K562 (cell line): ENCODE measurements at regions not wholly inside any gene's neighbourhood (a gene's known extent, or its start where the extent isn't known, plus 50 kb on each side); places are given as distances from the start of the nearest gene placed in this dataset.

Source experiments
- ATAC-seq: fragments of 200-7000 bp; cut with Tn5 transposase; 3 replicates; pipeline ENCODE4 v1.9.1; 2020; ENCODE audit warnings: moderate library complexity
- BruUV-seq: library from RNA; stranded (reverse); fragments of 400-500 nt; replicated peaks from 2 replicates; lab custom pipeline; 2021; lab: Mats Ljungman, UMichigan
- CTCF ChIA-PET: fragments of 300-600 bp; formaldehyde crosslinking; extraction: SDS; loops from one replicate; lab custom pipeline; 2021; ENCODE audit warnings: low intra/inter-chr PET ratio; lab: Yijun Ruan, JAX
- POLR2A ChIA-PET: fragments of 300-600, 350-650 bp; sonication (Branson Sonifier 250); formaldehyde crosslinking; extraction: SDS; loops from one replicate; lab custom pipeline; 2021; ENCODE audit warnings: antibody characterized with exemption, inconsistent platforms; lab: Yijun Ruan, JAX
- DNase-seq, 4 experiments: peaks; one replicate each; pipeline versions ENCODE4 v3.0.0 to v3.0.0-alpha.2; 2011 to 2018; ENCODE audit warnings: low spot score in 3 of 4, mixed read lengths in 3 of 4; ENCODE audit errors: extremely low read depth in 1 of 4
- FAIRE-seq: peaks from 2 replicates; lab custom pipeline; 2011; peaks lifted over from hg19 to GRCh38; lab: Jason Lieb, UNC
- H2AFZ ChIP-seq: 2 replicates; pipeline ENCODE4 v1.6.0; 2011; ENCODE audit warnings: low read depth, low read length, control low read depth, inconsistent platforms
- H3K27ac ChIP-seq: fragments of 200-600 bp; 3 replicates; pipeline ENCODE4 v1.8.0; 2011; ENCODE audit warnings: low read depth, mild to moderate bottlenecking, control low read depth, inconsistent platforms, low read length, moderate library complexity, mixed read lengths; ENCODE audit errors: extremely low read depth
- H3K27me3 ChIP-seq, 2 experiments: fragments of 300-600 bp in 1 of 2; 2 replicates in 1 of 2; 3 replicates in 1 of 2; pipeline versions ENCODE4 v1.6.0 to v1.8.0; 2011; ENCODE audit warnings: inconsistent platforms in 2 of 2, low read length in 2 of 2, mild to moderate bottlenecking in 1 of 2, mixed read lengths in 1 of 2, moderate library complexity in 1 of 2; ENCODE audit not compliant: control insufficient read depth in 2 of 2, insufficient read depth in 2 of 2
- H3K36me3 ChIP-seq: fragments of 300-600 bp; 3 replicates; pipeline ENCODE4 v1.8.0; 2011; ENCODE audit warnings: mild to moderate bottlenecking, low read length, inconsistent platforms; ENCODE audit not compliant: control insufficient read depth, insufficient read depth
- H3K4me1 ChIP-seq, 2 experiments: fragments of 200-600 bp in 1 of 2; replicated peaks in 1 of 2; 2 replicates in 1 of 2; 3 replicates in 1 of 2; pipeline versions ENCODE4 v1.5.1 to v1.8.0; 2011; ENCODE audit warnings: inconsistent platforms in 2 of 2, low read length in 2 of 2, mild to moderate bottlenecking in 1 of 2, mixed read lengths in 1 of 2, moderate library complexity in 1 of 2; ENCODE audit not compliant: control insufficient read depth in 2 of 2, insufficient read depth in 2 of 2
- H3K4me2 ChIP-seq: 2 replicates; pipeline ENCODE4 v1.6.1; 2011; ENCODE audit warnings: low read length, control low read depth, inconsistent platforms, mixed read lengths; ENCODE audit not compliant: insufficient read depth
- H3K4me3 ChIP-seq: fragments of 200-600 bp; sonication (generic), shearing (Covaris generic); 2 replicates; pipeline ENCODE4 v1.5.1; 2016; ENCODE audit warnings: control low read depth, inconsistent platforms
- H3K79me2 ChIP-seq: fragments of 200-600 bp; 3 replicates; pipeline ENCODE4 v1.8.0; 2011; ENCODE audit warnings: low read length, inconsistent platforms; ENCODE audit not compliant: control insufficient read depth, insufficient read depth
- H3K9ac ChIP-seq, 2 experiments: 2 replicates each; pipeline versions ENCODE4 v1.6.0 to v1.6.1; 2011; ENCODE audit warnings: low read depth in 2 of 2, low read length in 2 of 2, control low read depth in 1 of 2, inconsistent platforms in 1 of 2, mild to moderate bottlenecking in 1 of 2, mixed read lengths in 1 of 2; ENCODE audit not compliant: insufficient read depth in 1 of 2
- H3K9me1 ChIP-seq: one replicate; pipeline ENCODE4 v1.6.0; 2011; ENCODE audit warnings: inconsistent platforms, mild to moderate bottlenecking, low read length, moderate library complexity; ENCODE audit not compliant: control insufficient read depth, insufficient read depth
- H3K9me3 ChIP-seq: replicated peaks from 2 replicates; pipeline ENCODE4 v1.5.1; 2011; ENCODE audit warnings: low read depth, low read length, inconsistent platforms; ENCODE audit not compliant: control insufficient read depth, insufficient read depth
- H4K20me1 ChIP-seq: replicated peaks from 2 replicates; pipeline ENCODE4 v1.6.1; 2011; ENCODE audit warnings: low read length, inconsistent platforms, mixed read lengths; ENCODE audit not compliant: control insufficient read depth, insufficient read depth
- ATF2 ChIP-seq: sonication (generic); formaldehyde crosslinking; IDR thresholded peaks from 2 replicates; pipeline ENCODE4 v1.8.1; 2022; ENCODE audit warnings: missing genetic modification reagents
- CHD2 ChIP-seq: IDR thresholded peaks from 2 replicates; pipeline ENCODE4 v1.6.1; 2011; ENCODE audit warnings: low read depth, low read length
- EZH2 ChIP-seq: IDR thresholded peaks from 2 replicates; pipeline ENCODE4 v1.6.1; 2012; ENCODE audit warnings: low read depth, mild to moderate bottlenecking, inconsistent platforms, low read length, borderline replicate concordance
- GABPA ChIP-seq: fragments of 200-800 bp; sonication (Bioruptor generic); conservative IDR thresholded peaks from 2 replicates; pipeline ENCODE4 v1.6.1; 2016; ENCODE audit warnings: low read depth, missing genetic modification characterization, missing compliant biosample characterization
- HOMEZ ChIP-seq: fragments of 250-450 bp; sonication (Bioruptor Pico); IDR thresholded peaks from 2 replicates; pipeline ENCODE4 v1.4.0; 2020; ENCODE audit warnings: mild to moderate bottlenecking, moderate library complexity
- MAFK ChIP-seq: IDR thresholded peaks from 2 replicates; pipeline ENCODE4 v1.6.1; 2011; ENCODE audit warnings: low read length, improper control_type of control experiment
- NFE2 ChIP-seq: IDR thresholded peaks from 2 replicates; pipeline ENCODE4 v1.6.1; 2014; ENCODE audit warnings: antibody characterized with exemption, low read depth
- PURB ChIP-seq: sonication (generic); formaldehyde crosslinking; IDR thresholded peaks from 2 replicates; pipeline ENCODE4 v1.9.0; 2021; ENCODE audit warnings: low read depth, mild to moderate bottlenecking, missing genetic modification reagents
- ZBED1 ChIP-seq: IDR thresholded peaks from 2 replicates; pipeline ENCODE4 v1.6.1; 2014
- ZNF133 ChIP-seq: fragments of 250-450 bp; sonication (Bioruptor Pico); IDR thresholded peaks from 2 replicates; pipeline ENCODE4 v1.4.0; 2020; ENCODE audit warnings: mild to moderate bottlenecking
- ZNF41 ChIP-seq: fragments of 250-450 bp; sonication (Bioruptor Pico); conservative IDR thresholded peaks from 2 replicates; pipeline ENCODE4 v1.4.0; 2020; ENCODE audit warnings: mild to moderate bottlenecking
- ZNF586 ChIP-seq: fragments of 450-650 bp; formaldehyde crosslinking; conservative IDR thresholded peaks from 2 replicates; pipeline ENCODE4 v1.4.0; 2020; ENCODE audit warnings: mild to moderate bottlenecking, moderate library complexity
- ZNF830 ChIP-seq: fragments of 250-450 bp; sonication (Bioruptor Pico); IDR thresholded peaks from 2 replicates; pipeline ENCODE4 v1.5.0; 2021; ENCODE audit warnings: mild to moderate bottlenecking
- WGBS: fragments of 100-300 bp; shearing (Covaris generic); methylation state at CpG from one replicate; pipeline ENCODE4 v1.1.6; 2016; ENCODE audit warnings: low coverage, mixed read lengths; ENCODE audit not compliant: insufficient coverage; ENCODE audit errors: missing lambda C conversion rate; 5-methylcytosine and 5-hydroxymethylcytosine counted together
- in situ Hi-C: fragments of 300-500 bp; cut with MboI; formaldehyde crosslinking; loops from 4 replicates; pipeline ENCODE4 v1.15.0; 2018; ENCODE audit warnings: inconsistent platforms, mixed read lengths
- intact Hi-C: fragments of 100-400 bp; cut with micrococcal nuclease; formaldehyde crosslinking; loops from 2 replicates; pipeline ENCODE4 v1.14.2; 2022
- TF ChIP-seq, protein P1 (sequence below): sonication (generic); formaldehyde crosslinking; IDR thresholded peaks from 2 replicates; pipeline ENCODE4 v1.9.0; 2022; ENCODE audit warnings: mild to moderate bottlenecking, missing genetic modification reagents
- TF ChIP-seq, protein P2 (sequence below): IDR thresholded peaks from 2 replicates; pipeline ENCODE4 v1.6.1; 2011; ENCODE audit warnings: borderline replicate concordance, low read depth, mild to moderate bottlenecking, moderate library complexity, low read length; ENCODE audit not compliant: insufficient read depth, poor library complexity, severe bottlenecking
- TF ChIP-seq, protein P3 (sequence below): fragments of 450-650 bp; IDR thresholded peaks from 2 replicates; pipeline ENCODE4 v1.6.1; 2016; ENCODE audit warnings: low read depth, mild to moderate bottlenecking, moderate library complexity

DNA sequence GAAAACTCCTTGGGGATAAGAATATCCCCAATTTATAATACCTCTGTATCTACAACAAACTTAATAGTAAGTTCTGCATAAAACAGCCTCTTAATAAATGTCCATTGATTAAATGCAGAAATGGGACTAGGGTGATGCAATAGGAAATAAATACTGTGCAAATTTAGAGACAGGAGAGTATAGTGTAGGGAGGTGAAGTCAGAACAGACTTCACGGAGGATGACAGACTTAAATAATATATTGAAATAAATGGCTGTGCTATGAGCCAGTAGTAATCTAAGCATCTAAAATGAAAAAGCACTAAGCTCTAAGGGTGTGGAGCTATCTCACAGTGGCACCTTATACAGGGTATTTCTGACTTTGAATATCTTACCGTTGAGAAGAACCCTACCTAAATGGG is 265.3 kb downstream of the GRIN2B start (continued):
- TF ChIP-seq ZBED1 (no peak), ZNF133 (CRISPR knock-in tag) (no peak), CHD2 (no peak)
- TF ChIP-seq, all 486 proteins: peak for 0

DNA sequence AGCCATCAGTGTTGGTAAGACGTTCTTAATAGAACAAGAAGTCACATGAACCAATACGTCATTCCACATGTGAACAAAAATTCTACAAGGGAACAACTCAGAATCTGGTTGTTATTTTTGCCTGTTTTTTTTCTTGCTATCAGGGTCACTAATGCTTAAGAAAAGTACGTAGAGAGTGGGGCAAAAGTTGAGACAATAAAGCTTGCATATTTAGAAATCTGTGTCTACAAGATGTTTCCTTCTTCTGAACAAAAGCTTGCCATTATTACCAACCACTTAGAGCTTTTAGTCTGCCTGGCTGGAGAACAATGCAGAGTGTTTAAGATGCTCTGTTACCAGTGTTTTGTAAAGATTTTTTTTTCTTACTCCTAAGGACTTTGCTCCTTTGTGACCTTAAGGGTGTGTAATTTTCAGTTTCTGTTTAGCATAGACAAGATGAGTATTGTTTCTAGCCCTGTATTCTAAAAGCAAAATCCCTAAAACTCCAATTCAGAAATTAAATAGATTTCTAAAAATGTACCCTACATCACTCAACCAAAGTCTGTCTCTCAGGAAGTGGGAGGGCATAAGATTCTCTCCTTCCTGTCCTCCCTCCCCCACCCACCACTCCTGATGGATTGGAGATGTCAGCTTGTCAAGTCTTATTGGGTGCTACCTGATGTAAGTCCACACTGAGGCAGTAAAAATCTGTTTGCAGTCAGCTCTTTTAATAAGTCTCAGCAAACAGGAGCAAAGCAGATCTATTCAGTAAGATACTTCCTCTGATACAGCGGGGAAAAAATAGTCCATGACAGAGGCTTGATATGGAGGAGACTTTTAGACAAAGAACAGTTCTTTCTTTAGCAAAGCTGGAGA is 267.6 kb downstream of the GRIN2B start:
- no peak overlapping the region for H3K9ac ChIP-seq
- FAIRE-seq, result no peak
- in situ Hi-C loops, result no loop called here
- intact Hi-C loops, result no loop called here
- ChIA-PET CTCF (no interaction called here), POLR2A (no interaction called here)
- H3K27me3 ChIP-seq, result no peaks in the 10 kb centered on the region
- no peak overlapping the region for H3K27ac ChIP-seq
- no peaks in the 10 kb centered on the region for H3K9me1 ChIP-seq
- H3K4me2 ChIP-seq, result no peak overlapping the region
- no peaks in the 10 kb centered on the region for H3K4me1 ChIP-seq
- no peak overlapping the region for H3K4me3 ChIP-seq
- WGBS, result 0% methylated on average over 4 of the region's 4 CpGs
- no peaks in the 10 kb centered on the region for H3K36me3 ChIP-seq
- no peak overlapping the region for H2AFZ ChIP-seq
- H3K79me2 ChIP-seq, result no peaks in the 10 kb centered on the region
- ATAC-seq, result no peak
- no peaks in the 10 kb centered on the region for H3K9me3 ChIP-seq
- BruUV-seq, result no TSS peak
- DNase-seq, result no peak
- no peaks in the 10 kb centered on the region for H4K20me1 ChIP-seq
- TF ChIP-seq ZNF41 (CRISPR knock-in tag), result no peak
- TF ChIP-seq GABPA (tag), result no peak
- TF ChIP-seq NFE2, result no peak
- TF ChIP-seq ATF2 (CRISPR knock-in tag), result no peak
- TF ChIP-seq ZNF586 (CRISPR knock-in tag), result no peak
- no peak for TF ChIP-seq HOMEZ
- TF ChIP-seq, protein P1, sequence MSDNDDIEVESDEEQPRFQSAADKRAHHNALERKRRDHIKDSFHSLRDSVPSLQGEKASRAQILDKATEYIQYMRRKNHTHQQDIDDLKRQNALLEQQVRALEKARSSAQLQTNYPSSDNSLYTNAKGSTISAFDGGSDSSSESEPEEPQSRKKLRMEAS, result no peak
- TF ChIP-seq, protein P2, sequence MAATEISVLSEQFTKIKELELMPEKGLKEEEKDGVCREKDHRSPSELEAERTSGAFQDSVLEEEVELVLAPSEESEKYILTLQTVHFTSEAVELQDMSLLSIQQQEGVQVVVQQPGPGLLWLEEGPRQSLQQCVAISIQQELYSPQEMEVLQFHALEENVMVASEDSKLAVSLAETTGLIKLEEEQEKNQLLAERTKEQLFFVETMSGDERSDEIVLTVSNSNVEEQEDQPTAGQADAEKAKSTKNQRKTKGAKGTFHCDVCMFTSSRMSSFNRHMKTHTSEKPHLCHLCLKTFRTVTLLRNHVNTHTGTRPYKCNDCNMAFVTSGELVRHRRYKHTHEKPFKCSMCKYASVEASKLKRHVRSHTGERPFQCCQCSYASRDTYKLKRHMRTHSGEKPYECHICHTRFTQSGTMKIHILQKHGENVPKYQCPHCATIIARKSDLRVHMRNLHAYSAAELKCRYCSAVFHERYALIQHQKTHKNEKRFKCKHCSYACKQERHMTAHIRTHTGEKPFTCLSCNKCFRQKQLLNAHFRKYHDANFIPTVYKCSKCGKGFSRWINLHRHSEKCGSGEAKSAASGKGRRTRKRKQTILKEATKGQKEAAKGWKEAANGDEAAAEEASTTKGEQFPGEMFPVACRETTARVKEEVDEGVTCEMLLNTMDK, result no peak
- TF ChIP-seq, protein P3, sequence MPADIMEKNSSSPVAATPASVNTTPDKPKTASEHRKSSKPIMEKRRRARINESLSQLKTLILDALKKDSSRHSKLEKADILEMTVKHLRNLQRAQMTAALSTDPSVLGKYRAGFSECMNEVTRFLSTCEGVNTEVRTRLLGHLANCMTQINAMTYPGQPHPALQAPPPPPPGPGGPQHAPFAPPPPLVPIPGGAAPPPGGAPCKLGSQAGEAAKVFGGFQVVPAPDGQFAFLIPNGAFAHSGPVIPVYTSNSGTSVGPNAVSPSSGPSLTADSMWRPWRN, result no peak
- no peak for TF ChIP-seq EZH2
- no peak for TF ChIP-seq ZNF830 (CRISPR knock-in tag)
- no peak for TF ChIP-seq PURB (CRISPR knock-in tag)
- no peak for TF ChIP-seq MAFK
